ENCODE measurements at regions not wholly inside any gene's neighbourhood (a gene's known extent, or its start where the extent isn't known, plus 50 kb on each side); places are given as distances from the start of the nearest gene placed in this dataset.

GRCh38 chr2:186433777-186434432, 52.2 kb upstream of the ZC3H15 start:
- no peak for TF ChIP-seq CTCF (IDR thresholded peaks at IDR 0.05; ENCODE audit: low read depth, low read length)
- in situ Hi-C loops (cut with HindIII; ENCODE audit: low sequenced_read_pairs) = no loop called here
- DNase-seq (ENCODE audit: low read depth, low spot score) = no peak
- no peak overlapping the region for H3K4me3 ChIP-seq (ENCODE audit: low read depth, low read length)
